Midbrain (tissue), 1 donor: ENCODE measurements at regions not wholly inside any gene's neighbourhood (a gene's known extent, or its start where the extent isn't known, plus 50 kb on each side); places are given as distances from the start of the nearest gene placed in this dataset.
"Not testable (repeated sequence)": the region's sequence is repeated elsewhere in the genome, so short reads cannot be mapped to it uniquely, and the experiment has no call there.

ENCODE experiments used
- DNase-seq: peaks from one replicate; lab custom pipeline; 2025; lab: John Stamatoyannopoulos, UW

DNA sequence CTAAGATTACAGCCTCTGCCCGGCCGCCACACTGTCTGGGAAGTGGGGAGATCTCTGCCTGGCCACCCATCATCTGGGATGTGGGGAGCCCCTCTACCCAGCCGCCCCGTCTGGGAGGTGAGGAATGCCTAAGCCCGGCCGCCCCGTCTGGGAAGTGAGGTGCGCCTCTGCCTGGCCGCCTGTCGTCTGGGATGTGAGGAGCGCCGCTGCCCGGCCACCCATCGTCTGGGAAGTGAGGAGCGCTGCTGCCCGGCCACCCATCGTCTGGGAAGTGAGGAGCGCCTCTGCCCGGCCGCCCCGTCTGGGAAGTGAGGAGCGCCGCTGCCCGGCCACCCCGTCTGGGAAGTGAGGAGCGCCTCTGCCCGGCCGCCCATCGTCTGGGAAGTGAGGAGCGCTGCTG lies 135.9 kb upstream of the PROKR2 start:
- not testable (repeated sequence) for DNase-seq

DNA sequence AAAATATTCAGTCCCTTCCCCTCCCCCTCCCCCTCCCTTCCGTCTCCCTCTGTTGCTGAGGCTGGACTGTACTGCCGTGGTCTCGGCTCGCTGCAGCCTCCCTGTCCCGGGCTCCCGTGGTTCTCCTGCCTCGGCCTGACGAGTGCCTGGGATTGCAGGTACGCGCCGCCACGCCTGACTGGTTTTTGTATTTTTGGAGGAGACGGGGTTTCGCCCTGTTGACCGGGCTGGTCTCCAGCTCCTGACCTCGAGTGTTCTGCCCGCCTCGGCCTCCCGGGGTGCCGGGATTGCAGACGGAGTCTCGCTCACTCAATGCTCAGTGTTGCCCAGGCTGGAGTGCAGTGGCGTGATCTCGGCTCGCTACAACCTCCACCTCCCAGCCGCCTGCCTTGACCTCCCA lies 135.5 kb upstream of the PROKR2 start:
- not testable (repeated sequence) for DNase-seq

- no peak for DNase-seq
Measured at GRCh38 chr20:5451643-5452210, 135.0 kb upstream of the PROKR2 start.

DNA sequence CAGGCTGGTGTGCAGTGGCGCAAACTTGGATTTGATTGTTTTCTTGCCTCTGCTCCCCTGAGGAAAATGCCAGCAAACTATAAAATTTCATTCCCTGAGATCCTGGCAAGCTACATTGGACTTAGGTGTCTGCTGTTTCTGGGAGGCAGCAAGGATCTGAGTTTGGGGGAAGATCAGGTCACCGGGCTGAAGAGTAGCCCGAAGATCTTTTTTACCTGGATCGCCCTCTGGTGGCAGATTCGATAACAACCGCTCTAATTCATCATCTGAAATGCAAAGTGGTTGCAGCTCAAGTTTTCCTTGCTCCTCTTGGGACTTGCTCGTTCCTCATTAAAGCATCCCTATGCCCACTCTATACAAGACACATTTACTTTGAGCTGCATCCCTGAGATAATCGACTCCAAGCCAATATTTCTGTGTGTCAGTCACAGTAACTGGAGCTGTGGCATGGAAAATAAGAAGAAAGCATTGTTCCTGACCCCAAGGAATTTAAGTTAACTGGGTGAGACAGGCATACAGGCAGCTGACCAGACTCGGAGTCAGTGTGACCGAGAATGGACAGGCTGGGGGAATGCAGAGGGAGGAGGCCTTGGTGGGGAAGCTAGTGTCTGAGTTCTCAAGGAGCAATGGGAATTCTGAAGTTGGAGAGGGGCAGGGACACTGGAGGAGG lies 131.8 kb upstream of the PROKR2 start:
- peak; percentile 54 for DNase-seq

DNA sequence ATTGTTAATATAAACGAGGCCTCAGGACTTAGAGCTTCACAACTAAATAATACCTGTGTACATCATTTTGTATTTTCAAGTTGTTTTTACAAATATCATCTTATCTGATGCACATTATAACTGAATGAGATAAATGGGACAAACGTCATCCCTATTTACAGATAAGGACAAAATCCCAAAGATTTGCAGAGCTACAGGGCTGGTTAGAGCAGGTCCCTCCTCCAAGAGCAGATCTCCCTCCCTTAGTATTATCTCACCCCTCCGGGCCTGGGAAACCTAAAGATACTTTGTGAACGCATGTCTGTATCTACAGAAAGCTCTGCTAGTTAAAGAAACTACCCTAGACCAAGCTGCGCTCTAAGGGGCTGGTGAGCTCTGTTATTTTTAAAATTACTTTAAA lies 130.4 kb upstream of the PROKR2 start:
- DNase-seq: no peak

- no peak for DNase-seq
Measured at GRCh38 chr20:5445611-5446010, 128.9 kb upstream of the PROKR2 start.

- DNase-seq: no peak
Measured at GRCh38 chr20:5442101-5442500, 125.3 kb upstream of the PROKR2 start.

DNA sequence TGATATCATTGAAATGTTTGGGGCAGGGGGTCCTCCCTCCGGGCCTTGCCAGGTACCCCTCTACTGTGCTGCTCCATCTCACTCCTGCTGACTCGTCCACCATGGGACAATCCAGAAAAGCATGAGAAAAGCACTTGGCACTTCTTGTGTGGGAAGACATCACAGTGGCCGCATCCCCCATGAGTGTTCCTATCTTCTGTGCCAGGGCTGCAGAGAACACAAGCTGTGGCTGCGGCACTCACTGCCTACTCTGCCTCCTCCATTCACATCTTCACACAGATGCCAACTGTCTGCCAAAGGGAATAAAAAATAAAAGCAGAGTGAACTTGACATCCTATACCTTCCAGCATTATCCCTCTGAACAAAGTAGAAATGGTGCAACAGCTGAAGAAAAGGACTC lies 117.4 kb upstream of the PROKR2 start:
- no peak for DNase-seq

- DNase-seq: no peak
Measured at GRCh38 chr20:5433352-5433751, 116.6 kb upstream of the PROKR2 start.

DNA sequence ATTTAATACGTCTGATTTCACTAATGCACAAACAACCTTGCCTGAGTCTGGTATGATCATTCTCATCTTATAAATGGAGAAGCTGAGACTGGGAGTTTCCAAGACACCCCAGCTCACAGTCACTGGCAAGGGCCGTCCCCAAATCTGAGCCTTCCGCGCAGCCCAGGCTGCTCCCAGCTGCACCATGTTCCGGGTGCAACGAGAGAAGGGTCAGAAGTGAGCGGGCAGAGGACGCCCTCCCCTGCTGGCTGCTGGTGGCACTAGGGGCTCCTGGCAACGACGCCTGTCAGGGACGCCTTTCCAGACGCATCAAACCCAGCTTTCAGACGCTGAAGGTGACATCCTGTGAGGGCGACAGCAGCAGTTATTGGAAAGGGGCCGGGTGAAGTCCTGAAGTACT lies 115.3 kb upstream of the PROKR2 start:
- no peak for DNase-seq

GRCh38 chr20:5430670-5431069 lies 113.9 kb upstream of the PROKR2 start:
- DNase-seq: no peak

DNA sequence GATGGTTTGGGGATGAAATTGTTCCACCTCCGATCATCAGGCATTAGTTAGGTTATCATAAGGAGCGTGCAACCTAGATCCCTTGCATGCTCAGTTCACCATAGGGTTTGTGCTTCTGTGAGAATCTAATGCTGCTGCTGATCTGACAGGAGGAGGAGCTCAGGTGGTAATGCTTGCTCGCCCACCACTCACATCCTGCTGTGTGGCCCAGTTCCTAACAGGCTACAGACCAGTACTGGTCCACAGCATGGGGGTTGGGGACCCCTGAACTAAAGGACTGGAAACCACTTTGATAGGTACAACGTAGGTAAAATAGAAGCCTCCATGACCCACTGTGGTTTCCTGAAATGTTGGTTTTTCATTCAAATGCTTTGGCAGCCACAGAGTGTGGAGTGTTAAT lies 109.3 kb upstream of the PROKR2 start:
- DNase-seq: no peak

DNA sequence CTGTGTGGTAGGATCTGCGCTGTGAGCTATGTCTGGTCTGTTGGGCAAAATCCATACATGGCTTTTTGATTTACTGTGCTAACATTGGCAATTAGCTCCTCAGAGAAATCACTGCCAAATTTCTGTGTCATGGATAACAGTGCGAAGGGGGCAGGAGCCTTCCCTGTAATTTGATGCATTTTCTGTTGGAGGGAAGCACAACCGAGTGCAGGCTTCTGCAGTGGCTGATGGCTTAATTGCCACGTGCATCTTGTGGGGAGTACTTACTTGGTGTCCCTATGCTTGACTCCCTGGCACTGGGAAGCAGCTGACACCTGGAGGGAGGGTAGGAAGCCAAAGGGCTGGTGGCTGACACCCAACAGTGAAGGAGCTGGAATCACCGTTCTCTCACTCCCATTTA lies 99.3 kb upstream of the PROKR2 start:
- DNase-seq: no peak

DNA sequence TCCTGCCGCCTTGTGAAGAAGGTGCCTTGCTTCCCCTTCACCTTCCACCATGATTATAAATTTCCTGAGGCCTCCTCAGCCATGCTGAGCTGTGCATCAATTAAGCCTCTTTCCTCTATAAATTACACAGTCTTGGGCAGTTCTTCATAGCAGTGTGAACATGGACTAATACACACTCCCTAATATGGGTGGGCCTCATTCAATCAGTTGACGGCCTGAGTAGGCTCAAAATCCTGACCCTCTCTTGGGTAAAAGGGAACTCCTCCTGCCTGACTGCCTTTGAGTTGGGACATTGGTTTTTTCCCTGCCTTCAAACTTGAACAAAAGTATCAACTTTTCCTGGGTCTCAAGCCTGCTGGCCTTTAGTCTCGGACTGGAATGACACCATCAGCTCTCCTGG lies 96.6 kb upstream of the PROKR2 start:
- DNase-seq: no peak

DNA sequence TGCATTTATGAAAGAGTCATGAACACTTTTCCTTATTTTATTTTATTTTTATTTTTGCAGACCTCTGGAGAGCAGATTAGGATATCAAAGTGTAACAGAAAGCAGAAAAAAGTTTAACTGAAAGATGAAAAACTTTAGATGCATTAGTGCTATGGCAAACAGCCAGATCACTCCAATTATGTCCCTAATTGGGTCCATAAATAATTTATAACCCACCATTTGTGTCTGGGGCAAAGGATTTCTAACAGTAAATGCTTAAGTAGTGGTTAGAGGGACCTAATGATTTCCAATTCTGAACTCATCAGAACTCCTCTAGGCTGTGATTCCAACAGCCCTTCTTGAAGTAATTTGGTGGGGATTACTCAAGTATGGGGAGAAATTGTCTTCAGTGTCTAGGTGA lies 93.7 kb upstream of the PROKR2 start:
- no peak for DNase-seq

DNA sequence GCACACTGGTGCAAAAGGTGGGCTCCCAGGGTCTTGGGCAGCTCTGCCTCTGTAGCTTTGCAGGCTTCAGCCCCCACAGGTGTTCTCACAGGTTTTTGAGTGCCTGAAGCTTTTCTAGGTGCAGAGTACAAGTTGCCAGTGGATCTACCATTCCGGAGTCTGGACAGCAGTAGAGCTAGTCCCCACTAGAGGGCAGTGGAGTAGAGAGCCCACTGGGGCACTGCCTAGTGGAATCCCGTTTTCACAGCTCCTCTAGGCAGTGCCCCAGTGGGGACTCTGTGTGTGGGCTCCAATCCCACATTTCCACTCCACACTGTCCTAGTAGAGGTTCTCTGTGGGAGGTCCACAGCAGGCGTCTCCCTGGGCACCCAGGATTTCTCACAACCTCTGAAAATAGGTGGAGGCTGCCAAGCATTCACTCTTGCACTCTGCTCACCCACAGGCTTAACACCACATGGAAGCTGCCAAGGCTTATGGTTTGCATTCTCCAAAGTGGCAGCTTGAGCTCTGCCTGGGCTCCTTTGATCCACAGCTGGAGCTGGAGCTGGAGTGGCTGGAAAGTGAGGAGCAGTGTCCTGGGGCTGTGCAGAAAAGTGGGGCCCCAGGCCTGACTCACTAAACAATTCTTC lies 86.3 kb upstream of the PROKR2 start:
- DNase-seq: no peak

DNA sequence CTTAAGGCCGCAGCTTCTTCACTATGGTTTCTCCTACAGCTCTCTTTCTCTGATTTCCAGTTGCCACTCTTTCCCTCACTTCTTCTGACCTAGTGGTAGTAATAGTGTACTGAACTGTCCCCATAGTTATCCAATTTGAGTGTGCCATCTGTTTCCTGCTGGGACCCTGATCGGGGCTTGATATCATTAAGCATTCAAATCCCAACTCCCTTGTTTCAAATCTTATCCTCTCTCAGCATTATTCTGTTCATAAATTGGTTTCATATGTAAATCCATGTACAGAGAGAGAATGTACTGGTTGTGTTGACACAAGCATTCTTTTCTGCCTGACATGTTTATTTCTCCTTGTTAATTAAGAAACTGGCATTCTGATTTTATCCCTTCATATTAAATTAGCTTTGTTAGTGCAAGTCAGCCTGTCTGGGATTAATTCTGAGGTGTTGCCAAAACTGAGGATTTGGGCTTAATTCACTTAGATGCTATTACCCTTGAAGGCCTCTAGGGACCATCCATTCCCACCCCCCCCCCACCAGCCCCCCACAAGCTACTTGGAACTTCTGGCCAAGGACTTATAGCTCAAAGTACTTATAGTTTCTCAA lies 84.6 kb upstream of the PROKR2 start:
- DNase-seq: no peak

DNA sequence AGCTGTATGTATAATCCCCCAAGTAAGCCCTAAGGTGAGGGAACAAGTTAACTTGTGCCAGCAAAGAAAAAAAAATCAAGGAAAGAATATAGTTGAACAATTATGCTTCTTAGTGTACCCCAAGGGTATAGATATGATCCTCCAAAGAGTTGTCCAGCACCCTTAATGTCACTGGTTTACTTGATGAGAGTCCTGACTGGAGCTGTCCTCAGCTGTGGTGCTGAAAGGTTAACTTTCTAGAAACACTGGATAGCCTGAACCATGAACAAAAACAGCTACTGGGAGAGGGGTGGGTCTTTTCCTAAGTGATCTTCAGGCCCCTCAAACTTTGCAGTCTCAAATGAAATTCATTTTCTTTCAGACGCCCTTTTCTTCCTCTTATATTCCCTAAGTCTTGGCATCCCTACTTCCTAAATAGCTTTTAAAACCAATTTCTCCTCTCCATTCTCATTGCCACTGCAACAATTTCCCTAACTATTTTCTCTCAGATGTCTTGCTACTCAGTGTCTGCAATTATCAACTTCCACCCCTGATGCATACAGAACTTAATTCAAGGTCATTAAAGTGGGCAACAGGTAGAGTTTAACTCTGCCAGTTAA lies 83.5 kb upstream of the PROKR2 start:
- DNase-seq: no peak

DNA sequence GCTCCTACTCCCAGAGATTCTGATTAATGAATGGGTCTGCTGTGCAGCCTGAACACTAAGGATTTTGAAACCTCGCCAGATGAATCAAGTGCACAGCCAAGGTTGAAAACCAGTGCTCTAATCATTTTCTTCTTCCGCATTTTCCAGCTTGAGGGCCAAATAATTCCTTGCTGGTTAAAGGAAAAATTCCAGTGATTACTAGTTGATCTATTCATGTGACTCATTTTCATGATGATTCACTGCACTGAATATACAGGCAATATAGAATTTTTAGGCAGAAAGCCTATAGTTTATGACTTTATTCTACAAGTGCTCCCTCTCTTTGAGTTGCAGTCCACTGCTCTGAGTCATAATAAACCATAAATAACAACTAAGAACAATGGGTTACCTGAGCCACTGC lies 80.6 kb upstream of the PROKR2 start:
- DNase-seq: no peak

GRCh38 chr20:5395932-5396727 lies 79.4 kb upstream of the PROKR2 start:
- DNase-seq: no peak

DNA sequence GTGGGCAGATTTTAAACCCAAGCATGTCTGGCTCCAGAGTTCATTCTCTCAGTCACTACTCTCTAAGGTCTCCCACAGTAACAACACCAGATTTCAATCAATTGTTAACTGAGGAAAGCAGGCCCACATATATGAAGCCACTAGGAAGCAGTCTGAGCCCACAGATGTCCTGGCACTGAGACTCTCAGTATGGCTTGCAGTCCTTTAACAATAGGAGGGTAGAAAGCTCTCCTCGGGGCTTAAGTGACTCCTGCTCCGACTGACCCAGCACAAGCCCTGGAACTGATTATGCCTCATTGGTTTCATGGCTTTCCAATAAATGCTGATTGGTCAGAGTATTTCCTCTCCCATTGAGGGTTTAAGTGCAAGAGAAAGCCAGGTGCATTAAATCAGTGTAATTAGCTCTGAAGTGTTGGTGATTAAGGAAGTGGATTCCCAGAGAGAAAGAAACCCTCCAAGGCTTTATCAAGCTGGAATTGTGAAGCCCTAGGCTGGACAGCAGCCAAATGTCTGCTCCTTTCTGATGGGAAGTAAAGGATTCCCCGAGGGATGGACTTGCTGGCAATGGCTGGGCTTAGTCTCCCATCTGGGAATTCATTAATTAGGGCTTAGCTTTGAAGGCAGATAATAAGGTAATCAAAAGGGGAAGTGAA lies 76.6 kb upstream of the PROKR2 start:
- no peak for DNase-seq

GRCh38 chr20:5390720-5391119 lies 74.0 kb upstream of the PROKR2 start:
- no peak for DNase-seq
